ENCODE measurements at regions not wholly inside any gene's neighbourhood (a gene's known extent, or its start where the extent isn't known, plus 50 kb on each side); places are given as distances from the start of the nearest gene placed in this dataset.

- Histone ChIP-seq H3K9ac (replicated peaks in 1 of 4; ENCODE audit: extremely low read depth in 1 of 4, low read depth in 3 of 4, low read length in 3 of 4) (no peak overlapping the region), H3K18ac (ENCODE audit: extremely low read depth, low read length) (no peak overlapping the region), H4K8ac (ENCODE audit: extremely low read depth, insufficient read depth, low read length) (no peak overlapping the region)
Observed at GRCh38 chr13:92947770-92948434, 278.7 kb upstream of the GPC6 start.

More at GRCh38 chr13:92947770-92948434, 278.7 kb upstream of the GPC6 start:
- no peak overlapping the region for H2BK120ac ChIP-seq (replicated peaks; ENCODE audit: low read depth, low read length)
- H2BK12ac ChIP-seq (ENCODE audit: low read depth, low read length), result no peak overlapping the region
- no peak overlapping the region for H2BK15ac ChIP-seq (ENCODE audit: low read length)
- H2AFZ ChIP-seq (ENCODE audit: low read length), result no peak overlapping the region
- ChIA-PET POLR2A (ENCODE audit: partially characterized antibody) (no interaction called here), CTCF (ENCODE audit: partially characterized antibody) (no interaction called here)
- no peaks in the 10 kb centered on the region for H3K9me3 ChIP-seq (ENCODE audit: insufficient read depth in 2 of 2, low read depth in 1 of 2, low read length in 1 of 2)
- H3K4ac ChIP-seq (replicated peaks; ENCODE audit: insufficient read length, low read depth, low read length), result no peak overlapping the region
- H3K56ac ChIP-seq (replicated peaks; ENCODE audit: insufficient read length, low read depth, low read length), result no peak overlapping the region
- TF ChIP-seq SIRT6 (IDR thresholded peaks at IDR 0.05; ENCODE audit: low read length) (no peak), NANOG (IDR thresholded peaks at IDR 0.05; ENCODE audit: insufficient read depth, low read depth, low read length, poor library complexity, severe bottlenecking) (no peak), POU5F1 (IDR thresholded peaks at IDR 0.05; ENCODE audit: low read depth, low read length) (no peak), CBX8 (IDR thresholded peaks at IDR 0.05; ENCODE audit: borderline replicate concordance, low read depth, low read length) (no peak), JUND (IDR thresholded peaks at IDR 0.05; ENCODE audit: low read length) (no peak), KDM5A (IDR thresholded peaks at IDR 0.05; ENCODE audit: low read length) (no peak), EP300 (IDR thresholded peaks at IDR 0.05; ENCODE audit: borderline replicate concordance in 1 of 2, low read depth in 2 of 2, low read length in 2 of 2) (no peak)
- peaks cover 0 to 3% (median 0%) of the 10 kb centered on the region in 4 experiments; a peak in 1 of 7 replicates for H3K4me1 ChIP-seq (replicated peaks in 1 of 4; ENCODE audit: control insufficient read depth in 3 of 4, insufficient read depth in 4 of 4, low read length in 3 of 4)
- H4K5ac ChIP-seq (ENCODE audit: insufficient read length, low read depth, low read length), result no peak overlapping the region
- H3K79me1 ChIP-seq (ENCODE audit: low read depth, low read length), result no peaks in the 10 kb centered on the region
- H2BK20ac ChIP-seq (ENCODE audit: low read length), result no peak overlapping the region
- FAIRE-seq, result no peak
- no peaks in the 10 kb centered on the region for H4K20me1 ChIP-seq (replicated peaks in 1 of 2; ENCODE audit: control insufficient read depth in 1 of 2, insufficient read depth in 2 of 2, low read length in 2 of 2)
- H3K27me3 ChIP-seq (replicated peaks in 1 of 4; ENCODE audit: control insufficient read depth in 3 of 4, extremely low read depth in 1 of 4, insufficient read depth in 3 of 4, low read length in 3 of 4), result no peaks in the 10 kb centered on the region
- H3K14ac ChIP-seq (ENCODE audit: insufficient read length), result no peak overlapping the region
- no peak overlapping the region for H3K23ac ChIP-seq (ENCODE audit: insufficient read length)
- no peaks in the 10 kb centered on the region for H3K23me2 ChIP-seq (ENCODE audit: low read depth, low read length)
- H2AK5ac ChIP-seq (ENCODE audit: low read depth, low read length), result no peak overlapping the region
- no peak overlapping the region for H3K4me3 ChIP-seq (ENCODE audit: extremely low read depth in 1 of 4, insufficient read depth in 2 of 4, low read depth in 3 of 4, low read length in 4 of 4)
- 84% methylated on average over 2 of the region's 2 CpGs; no CpG with 5 or more reads in 1 of the 2 experiments for WGBS, 2 experiments (ENCODE audit: extremely low coverage in 1 of 2, insufficient coverage in 1 of 2, insufficient read length in 1 of 2, insufficient replicate concordance in 2 of 2, low coverage in 1 of 2, low lambda C conversion rate in 2 of 2, missing lambda C conversion rate in 1 of 2)
- no peak overlapping the region for H3K4me2 ChIP-seq (ENCODE audit: insufficient read depth in 1 of 2, low read depth in 2 of 2, low read length in 2 of 2)
- no peak overlapping the region for H3K27ac ChIP-seq (ENCODE audit: low read depth, low read length)
- H2BK5ac ChIP-seq (ENCODE audit: low read depth, low read length), result no peak overlapping the region
- H4K91ac ChIP-seq (replicated peaks; ENCODE audit: insufficient read length, low read length), result no peak overlapping the region
- no peaks in the 10 kb centered on the region for H3K79me2 ChIP-seq (ENCODE audit: control insufficient read depth in 1 of 2, insufficient read depth in 2 of 2, low read length in 2 of 2)
- no peak for DNase-seq (ENCODE audit: low read depth in 1 of 2, low spot score in 2 of 2)
- H3K36me3 ChIP-seq (ENCODE audit: control insufficient read depth in 2 of 4, insufficient read depth in 4 of 4, low read length in 3 of 4), result no peaks in the 10 kb centered on the region
